ENCODE measurements at regions not wholly inside any gene's neighbourhood (a gene's known extent, or its start where the extent isn't known, plus 50 kb on each side); places are given as distances from the start of the nearest gene placed in this dataset.

- H3K27ac ChIP-seq = no peak overlapping the region
- no peak overlapping the region for H3K4me2 ChIP-seq
- no peak overlapping the region for H3K4me3 ChIP-seq (IDR thresholded peaks at IDR 0.05; ENCODE audit: insufficient read depth, low read depth, low read length)
- H3K9ac ChIP-seq = no peak overlapping the region
- H3K36me3 ChIP-seq (ENCODE audit: insufficient read depth) = no peaks in the 10 kb centered on the region
- H3K27me3 ChIP-seq (ENCODE audit: insufficient read depth, low read depth) = no peaks in the 10 kb centered on the region
- no peaks in the 10 kb centered on the region for H4K20me1 ChIP-seq (ENCODE audit: insufficient read depth)
- TF ChIP-seq CTCF (conservative IDR thresholded peaks at IDR 0.05; ENCODE audit: low read depth, low read length) = no peak
- no peaks in the 10 kb centered on the region for H3K4me1 ChIP-seq (ENCODE audit: low read depth, poor library complexity, severe bottlenecking)
- no peaks in the 10 kb centered on the region for H3K79me2 ChIP-seq (ENCODE audit: insufficient read depth, low read depth)
- no peak overlapping the region for H2AFZ ChIP-seq (ENCODE audit: low read depth)
These were observed 126.3 kb upstream of the PLAAT1 start for GRCh38 chr3:193114431-193115340.

GRCh38 chr3:193116871-193117270 lies 124.2 kb upstream of the PLAAT1 start:
- Histone ChIP-seq H3K4me1 (ENCODE audit: low read depth, poor library complexity, severe bottlenecking) (no peaks in the 10 kb centered on the region), H3K27me3 (ENCODE audit: insufficient read depth, low read depth) (no peaks in the 10 kb centered on the region), H3K79me2 (ENCODE audit: insufficient read depth, low read depth) (no peaks in the 10 kb centered on the region), H3K4me2 (no peak overlapping the region), H3K4me3 (IDR thresholded peaks at IDR 0.05; ENCODE audit: insufficient read depth, low read depth, low read length) (no peak overlapping the region), H4K20me1 (ENCODE audit: insufficient read depth) (no peaks in the 10 kb centered on the region), H2AFZ (ENCODE audit: low read depth) (no peak overlapping the region), H3K27ac (no peak overlapping the region), H3K36me3 (ENCODE audit: insufficient read depth) (no peaks in the 10 kb centered on the region), H3K9ac (no peak overlapping the region)
- no peak for TF ChIP-seq CTCF (conservative IDR thresholded peaks at IDR 0.05; ENCODE audit: low read depth, low read length)

- Histone ChIP-seq H3K4me1 (ENCODE audit: low read depth, poor library complexity, severe bottlenecking) (no peaks in the 10 kb centered on the region), H3K27ac (no peak overlapping the region), H3K4me3 (IDR thresholded peaks at IDR 0.05; ENCODE audit: insufficient read depth, low read depth, low read length) (no peak overlapping the region), H2AFZ (ENCODE audit: low read depth) (no peak overlapping the region), H3K27me3 (ENCODE audit: insufficient read depth, low read depth) (no peaks in the 10 kb centered on the region), H3K9ac (no peak overlapping the region), H3K79me2 (ENCODE audit: insufficient read depth, low read depth) (no peaks in the 10 kb centered on the region), H4K20me1 (ENCODE audit: insufficient read depth) (no peaks in the 10 kb centered on the region), H3K4me2 (no peak overlapping the region), H3K36me3 (ENCODE audit: insufficient read depth) (no peaks in the 10 kb centered on the region)
- TF ChIP-seq CTCF (conservative IDR thresholded peaks at IDR 0.05; ENCODE audit: low read depth, low read length) = no peak
These were observed 122.1 kb upstream of the PLAAT1 start for GRCh38 chr3:193118907-193119306.

GRCh38 chr3:193119926-193120325 lies 121.1 kb upstream of the PLAAT1 start:
- H2AFZ ChIP-seq (ENCODE audit: low read depth) = no peak overlapping the region
- H3K27me3 ChIP-seq (ENCODE audit: insufficient read depth, low read depth) = no peaks in the 10 kb centered on the region
- no peak overlapping the region for H3K4me3 ChIP-seq (IDR thresholded peaks at IDR 0.05; ENCODE audit: insufficient read depth, low read depth, low read length)
- no peaks in the 10 kb centered on the region for H3K79me2 ChIP-seq (ENCODE audit: insufficient read depth, low read depth)
- H3K36me3 ChIP-seq (ENCODE audit: insufficient read depth) = no peaks in the 10 kb centered on the region
- H3K4me1 ChIP-seq (ENCODE audit: low read depth, poor library complexity, severe bottlenecking) = no peaks in the 10 kb centered on the region
- H3K9ac ChIP-seq = no peak overlapping the region
- H3K4me2 ChIP-seq = no peak overlapping the region
- H3K27ac ChIP-seq = no peak overlapping the region
- no peaks in the 10 kb centered on the region for H4K20me1 ChIP-seq (ENCODE audit: insufficient read depth)
- TF ChIP-seq CTCF (conservative IDR thresholded peaks at IDR 0.05; ENCODE audit: low read depth, low read length) = no peak
